ENCODE measurements at regions not wholly inside any gene's neighbourhood (a gene's known extent, or its start where the extent isn't known, plus 50 kb on each side); places are given as distances from the start of the nearest gene placed in this dataset.

GRCh38 chr4:143082701-143083100, 102.0 kb upstream of the USP38 start:
- no peak for DNase-seq

GRCh38 chr4:143083756-143084472, 100.8 kb upstream of the USP38 start:
- no peak for DNase-seq

DNA sequence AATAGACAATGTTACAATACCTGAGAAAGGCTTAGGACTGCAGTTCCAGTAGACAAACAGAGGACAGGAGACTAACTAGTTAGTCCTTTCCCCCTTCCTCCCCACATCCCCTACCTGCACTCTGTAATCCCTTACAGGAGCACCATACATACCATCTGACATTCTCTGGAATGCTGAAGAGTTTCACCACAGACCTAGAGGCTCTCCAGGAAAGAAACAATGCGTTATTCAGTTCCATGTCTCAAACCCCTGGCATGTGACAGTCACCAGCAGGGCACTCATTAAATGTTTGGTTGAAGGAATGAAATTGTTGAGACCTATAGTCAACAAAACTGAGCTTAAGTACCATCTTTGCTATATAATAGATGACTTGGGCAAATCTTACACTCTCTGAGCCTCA, 100.2 kb upstream of the USP38 start:
- no peak for DNase-seq

DNA sequence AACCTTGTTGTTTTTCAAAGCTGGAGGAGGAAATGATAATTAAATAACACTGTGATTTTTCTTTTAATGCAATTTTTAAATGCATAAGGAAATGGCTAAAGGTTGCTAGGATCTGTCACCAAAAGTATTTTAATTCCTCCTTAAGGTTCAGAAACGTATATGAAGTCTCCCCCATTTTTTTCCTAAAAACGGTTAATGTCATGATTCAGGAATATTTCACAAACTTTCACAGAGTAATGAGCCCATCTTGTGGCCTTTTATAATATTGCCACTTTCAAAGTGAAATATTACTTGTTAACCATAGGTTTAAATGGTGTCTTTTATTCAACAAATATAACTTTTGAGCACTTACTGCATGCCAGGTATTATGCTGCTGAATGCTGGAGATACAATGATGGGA, 99.5 kb upstream of the USP38 start:
- DNase-seq, result no peak

- DNase-seq, result no peak
Observed at GRCh38 chr4:143085659-143086058, 99.1 kb upstream of the USP38 start.

GRCh38 chr4:143089291-143089690, 95.4 kb upstream of the USP38 start:
- no peak for DNase-seq

- DNase-seq, result no peak
Observed at GRCh38 chr4:143089847-143090246, 94.9 kb upstream of the USP38 start.

GRCh38 chr4:143091862-143092261, 92.9 kb upstream of the USP38 start:
- DNase-seq, result no peak

DNA sequence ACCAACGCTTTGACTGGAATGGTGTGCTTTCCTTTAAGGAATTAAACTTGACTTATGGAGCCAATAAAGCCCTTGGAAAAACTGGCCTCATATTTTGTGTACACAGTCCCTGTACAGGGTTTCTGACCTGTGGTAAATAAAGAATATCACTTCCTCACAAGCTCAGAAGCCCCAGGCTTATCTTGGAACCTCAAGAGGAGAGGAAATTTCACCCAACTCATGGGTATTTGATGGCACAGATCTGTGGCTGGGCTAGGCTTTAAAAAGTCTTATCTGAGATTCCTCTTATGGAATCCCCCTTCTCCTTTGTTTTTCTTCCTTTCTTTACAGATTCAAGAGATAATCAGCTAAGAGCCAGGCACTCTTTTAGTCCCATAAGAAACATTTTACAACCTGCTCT, 89.3 kb upstream of the USP38 start:
- no peak for DNase-seq

GRCh38 chr4:143097751-143098150, 87.0 kb upstream of the USP38 start:
- DNase-seq, result no peak

GRCh38 chr4:143099693-143100092, 85.0 kb upstream of the USP38 start:
- no peak for DNase-seq

DNA sequence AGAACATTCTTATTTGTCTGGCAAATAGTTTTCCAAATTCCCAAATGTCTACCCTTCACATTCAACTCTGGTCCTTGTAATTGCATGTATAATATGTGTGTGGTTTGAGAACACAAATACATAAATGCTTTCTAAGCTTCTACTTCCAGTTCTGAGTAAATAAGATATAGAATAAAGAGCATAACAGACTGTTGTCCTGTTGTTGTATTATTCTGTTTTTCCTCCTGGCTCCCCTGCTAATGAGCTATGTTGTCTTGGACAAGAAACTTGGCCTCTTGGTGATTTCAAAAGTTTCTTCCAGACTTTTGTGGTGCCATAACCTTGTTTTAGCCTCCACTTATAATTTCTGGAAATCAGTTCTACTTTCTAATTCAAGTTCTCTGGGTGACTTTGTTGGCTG, 75.3 kb upstream of the USP38 start:
- DNase-seq, result no peak

DNA sequence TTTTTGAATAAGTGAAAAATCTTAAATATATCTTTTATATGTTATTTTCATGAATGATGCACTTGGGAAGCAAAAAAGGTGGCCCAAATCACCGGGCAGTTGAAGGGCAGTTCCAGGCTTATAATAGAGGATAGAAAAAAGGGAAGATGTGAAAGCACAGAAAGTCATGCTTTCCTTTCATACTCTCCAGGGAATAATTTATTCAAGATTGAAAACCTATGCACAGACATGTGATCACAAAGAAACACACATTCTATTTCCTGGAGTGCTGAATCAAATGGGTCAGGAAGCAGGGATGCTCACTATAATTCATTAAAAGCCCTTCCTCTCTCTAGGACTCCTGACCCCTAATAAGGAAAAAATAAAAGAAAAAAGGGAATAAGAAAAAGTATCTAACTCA, 66.1 kb upstream of the USP38 start:
- DNase-seq, result no peak

- no peak for DNase-seq
Observed at GRCh38 chr4:143127621-143128020, 57.1 kb upstream of the USP38 start.

DNA sequence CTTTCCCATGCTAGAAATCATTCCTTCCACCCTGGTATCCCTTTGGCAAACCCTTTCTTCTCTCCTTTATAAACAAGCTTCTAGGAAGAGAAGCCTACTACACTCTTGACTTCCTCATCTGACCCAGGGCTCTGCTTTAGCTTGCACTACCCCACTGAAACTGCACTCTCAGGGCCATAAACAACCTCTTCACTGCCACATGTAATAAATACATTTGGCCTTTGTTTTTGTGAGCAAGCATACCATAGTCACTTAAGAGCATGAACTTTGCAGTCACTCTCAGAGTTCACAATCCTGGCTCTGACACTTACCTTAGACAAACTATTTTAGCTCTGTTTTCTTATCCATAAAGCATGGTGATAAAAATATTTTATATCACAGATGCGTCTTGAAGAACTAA, 50.7 kb upstream of the USP38 start:
- DNase-seq, result no peak
